Activated CD4-positive, alpha-beta T cell treated with anti-CD3 and anti-CD28 coated beads for 36 hours (primary cell): ENCODE measurements at regions not wholly inside any gene's neighbourhood (a gene's known extent, or its start where the extent isn't known, plus 50 kb on each side); places are given as distances from the start of the nearest gene placed in this dataset.
"Not testable (repeated sequence)": the region's sequence is repeated elsewhere in the genome, so short reads cannot be mapped to it uniquely, and the experiment has no call there.

Source experiments
- ATAC-seq: fragments of 200-7000 bp; cut with Tn5 transposase; one replicate; pipeline ENCODE4 v1.10.0; 2021; ENCODE audit warnings: mild to moderate bottlenecking, moderate library complexity
- CTCF ChIA-PET: fragments of 350-600 bp; sonication (Branson Sonifier 250); formaldehyde crosslinking; loops from one replicate; lab custom pipeline; 2021; ENCODE audit warnings: antibody characterized with exemption; lab: Charles Lee
- POLR2A ChIA-PET: fragments of 350-600 bp; sonication (Branson Sonifier 250); formaldehyde crosslinking; loops from one replicate; lab custom pipeline; 2021; ENCODE audit warnings: antibody characterized with exemption, inconsistent platforms; lab: Charles Lee
- DNase-seq: peaks from one replicate; pipeline ENCODE4 v3.0.0-alpha.2; 2020
- H3K27ac Mint-ChIP-seq: one replicate; pipeline ENCODE4 v1.8.0; 2021; ENCODE audit warnings: mixed read lengths
- H3K27me3 Mint-ChIP-seq: one replicate; pipeline ENCODE4 v1.8.0; 2021; ENCODE audit warnings: mixed read lengths
- H3K36me3 Mint-ChIP-seq: one replicate; pipeline ENCODE4 v1.8.0; 2021; ENCODE audit warnings: low read depth, mixed read lengths
- H3K4me1 Mint-ChIP-seq: one replicate; pipeline ENCODE4 v1.8.0; 2021; ENCODE audit warnings: mixed read lengths
- H3K4me3 Mint-ChIP-seq: one replicate; pipeline ENCODE4 v1.8.0; 2021; ENCODE audit warnings: mild to moderate bottlenecking, moderate library complexity, mixed read lengths
- H3K9me3 Mint-ChIP-seq: one replicate; pipeline ENCODE4 v1.8.0; 2021; ENCODE audit warnings: low read depth, mixed read lengths
- intact Hi-C, 2 experiments: fragments of 100-400 bp; cut with DNase I in 1 of 2; cut with micrococcal nuclease in 1 of 2; formaldehyde crosslinking; loops; one replicate each; pipeline versions ENCODE4 v1.14.2 to v1.15.1; 2022 to 2024; cut with DNase I, micrococcal nuclease

GRCh38 chr5:84961193-84961592, 576.5 kb upstream of the EDIL3 start:
- no peaks in the 10 kb centered on the region for H3K4me1 Mint-ChIP-seq
- no peaks in the 10 kb centered on the region for H3K27me3 Mint-ChIP-seq
- DNase-seq (no peak), ATAC-seq (no peak)
- ChIA-PET POLR2A (no interaction called here), CTCF (no interaction called here)
- H3K36me3 Mint-ChIP-seq, result no peaks in the 10 kb centered on the region
- H3K4me3 Mint-ChIP-seq, result no peak overlapping the region
- no peaks in the 10 kb centered on the region for H3K9me3 Mint-ChIP-seq
- intact Hi-C loops, result no loop called here
- no peak overlapping the region for H3K27ac Mint-ChIP-seq

GRCh38 chr5:84961903-84962302, 577.2 kb upstream of the EDIL3 start:
- intact Hi-C loops, result no loop called here
- H3K4me1 Mint-ChIP-seq, result no peaks in the 10 kb centered on the region
- no peaks in the 10 kb centered on the region for H3K27me3 Mint-ChIP-seq
- CTCF ChIA-PET, result no interaction called here
- no peak overlapping the region for H3K4me3 Mint-ChIP-seq
- no peak for DNase-seq
- H3K36me3 Mint-ChIP-seq, result no peaks in the 10 kb centered on the region
- POLR2A ChIA-PET, result no interaction called here
- no peaks in the 10 kb centered on the region for H3K9me3 Mint-ChIP-seq
- ATAC-seq, result no peak
- H3K27ac Mint-ChIP-seq, result no peak overlapping the region

GRCh38 chr5:84983093-84983492, 598.4 kb upstream of the EDIL3 start:
- POLR2A ChIA-PET, result no interaction called here
- no peak for ATAC-seq
- H3K27me3 Mint-ChIP-seq, result no peaks in the 10 kb centered on the region
- CTCF ChIA-PET, result no interaction called here
- intact Hi-C loops, result no loop called here
- no peaks in the 10 kb centered on the region for H3K4me1 Mint-ChIP-seq
- H3K9me3 Mint-ChIP-seq, result peaks cover 1% of the 10 kb centered on the region
- H3K27ac Mint-ChIP-seq, result no peak overlapping the region
- H3K36me3 Mint-ChIP-seq, result no peaks in the 10 kb centered on the region
- no peak overlapping the region for H3K4me3 Mint-ChIP-seq
- DNase-seq, result no peak

DNA sequence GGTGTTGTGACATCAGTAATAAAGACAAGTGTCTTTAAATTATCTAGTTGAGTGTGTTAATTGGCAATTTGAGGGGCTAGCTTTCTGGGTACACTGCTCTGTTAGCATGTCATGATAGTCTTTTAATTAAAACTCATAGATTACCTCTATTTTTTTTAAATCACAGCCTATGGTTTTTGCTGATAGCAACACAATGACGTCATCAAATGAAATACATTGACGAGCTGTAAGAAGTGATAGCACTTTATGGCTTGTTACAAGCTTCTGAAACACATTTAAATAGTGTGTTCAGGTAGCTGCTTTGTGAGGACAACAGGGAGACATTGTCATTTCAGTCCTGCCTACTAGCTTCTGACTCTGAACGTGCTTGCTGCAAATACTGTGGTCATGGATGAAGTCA, 600.5 kb upstream of the EDIL3 start:
- intact Hi-C loops, result no loop called here
- no peaks in the 10 kb centered on the region for H3K9me3 Mint-ChIP-seq
- no peak for ATAC-seq
- no peaks in the 10 kb centered on the region for H3K36me3 Mint-ChIP-seq
- POLR2A ChIA-PET, result no interaction called here
- H3K4me3 Mint-ChIP-seq, result no peak overlapping the region
- no peaks in the 10 kb centered on the region for H3K4me1 Mint-ChIP-seq
- no peak for DNase-seq
- no peak overlapping the region for H3K27ac Mint-ChIP-seq
- H3K27me3 Mint-ChIP-seq, result no peaks in the 10 kb centered on the region
- CTCF ChIA-PET, result no interaction called here

- no peak overlapping the region for H3K4me3 Mint-ChIP-seq
- no peaks in the 10 kb centered on the region for H3K9me3 Mint-ChIP-seq
- H3K4me1 Mint-ChIP-seq, result no peaks in the 10 kb centered on the region
- DNase-seq (no peak), ATAC-seq (no peak)
- H3K27me3 Mint-ChIP-seq, result no peaks in the 10 kb centered on the region
- ChIA-PET CTCF (no interaction called here), POLR2A (no interaction called here)
- H3K27ac Mint-ChIP-seq, result no peak overlapping the region
- intact Hi-C loops, result no loop called here
- H3K36me3 Mint-ChIP-seq, result no peaks in the 10 kb centered on the region
Measured at GRCh38 chr5:84986688-84987087, 602.0 kb upstream of the EDIL3 start.

DNA sequence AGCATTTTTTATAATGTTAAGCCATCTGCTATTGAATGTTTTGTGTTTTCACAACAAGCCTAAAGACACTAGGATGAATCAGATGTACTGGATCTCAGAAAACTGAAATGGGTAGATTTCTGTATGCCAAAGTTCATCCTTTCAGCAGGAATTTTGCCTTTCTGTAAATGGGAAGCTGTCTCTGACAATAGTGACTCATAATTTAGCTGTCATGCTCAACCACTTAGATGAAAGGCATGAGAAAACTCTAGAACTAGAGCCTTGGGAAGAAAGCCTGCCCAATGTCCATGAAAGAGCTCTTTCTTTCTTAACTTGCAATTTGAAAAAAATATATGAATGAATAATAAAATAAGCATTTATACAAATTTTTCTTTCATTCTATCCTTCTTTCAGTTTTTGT, 616.0 kb upstream of the EDIL3 start:
- POLR2A ChIA-PET, result no interaction called here
- H3K36me3 Mint-ChIP-seq, result no peaks in the 10 kb centered on the region

DNA sequence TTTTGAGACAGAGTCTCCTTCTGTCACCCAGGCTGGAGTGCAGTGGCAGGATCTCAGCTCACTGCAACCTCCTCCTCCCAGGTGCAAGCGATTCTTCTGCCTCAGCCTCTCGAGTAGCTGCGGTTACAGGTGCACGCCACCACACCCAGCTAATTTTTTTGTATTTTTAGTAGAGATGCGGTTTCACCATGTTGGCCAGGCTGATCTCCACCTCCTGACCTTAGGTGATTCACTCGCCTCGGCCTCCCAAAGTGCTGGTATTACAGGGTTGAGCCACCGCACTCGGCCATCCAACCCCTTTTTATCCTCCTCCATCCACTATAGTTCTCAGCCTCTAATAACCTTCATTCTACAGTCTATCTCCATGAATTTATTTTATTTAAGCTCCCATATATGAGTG, 617.3 kb upstream of the EDIL3 start:
- H3K4me1 Mint-ChIP-seq, H3K9me3 Mint-ChIP-seq, POLR2A ChIA-PET, H3K4me3 Mint-ChIP-seq, H3K27ac Mint-ChIP-seq, intact Hi-C loops, DNase-seq, H3K36me3 Mint-ChIP-seq, ATAC-seq, H3K27me3 Mint-ChIP-seq: not testable (repeated sequence)
- CTCF ChIA-PET, result interaction anchor here (0.6 kb wide), 1 partner anchor 10 kb away, joined by 3 read pairs; no protein-coding TSS in a partner anchor

More for the DNA sequence above, 616.0 kb upstream of the EDIL3 start:
- Mint-ChIP-seq H3K4me3 (no peak overlapping the region), H3K9me3 (peaks cover 3% of the 10 kb centered on the region), H3K4me1 (no peaks in the 10 kb centered on the region), H3K27ac (no peak overlapping the region), H3K27me3 (no peaks in the 10 kb centered on the region)
- no peak for DNase-seq
- ATAC-seq, result no peak
- CTCF ChIA-PET, result no interaction called here
- intact Hi-C loops, result no loop called here

DNA sequence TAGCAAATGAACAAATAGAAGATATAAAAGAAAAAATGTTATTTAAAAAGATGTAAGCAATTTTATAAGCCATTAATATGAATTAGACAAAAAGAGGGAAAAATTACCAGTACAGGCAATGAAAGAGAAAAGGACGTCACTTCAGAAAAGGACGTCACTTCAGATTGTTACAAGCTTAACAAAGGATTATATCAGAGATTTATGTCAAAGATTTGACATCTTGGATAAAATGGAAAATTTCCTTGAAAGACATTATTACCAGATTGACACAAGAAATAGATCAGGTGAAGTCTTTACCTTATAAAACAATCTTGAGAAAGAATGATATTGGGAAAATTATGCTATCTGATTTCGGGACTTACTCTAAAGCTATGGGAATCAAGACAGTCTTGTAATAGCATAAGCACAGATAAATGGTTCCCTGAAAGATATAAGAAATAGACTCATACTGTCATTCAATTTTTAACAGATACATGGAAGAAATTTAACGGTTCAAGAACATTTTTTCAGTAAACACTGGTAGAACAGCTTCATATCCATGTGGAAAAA, 625.4 kb upstream of the EDIL3 start:
- no peak for ATAC-seq

GRCh38 chr5:85017261-85017660, 632.6 kb upstream of the EDIL3 start:
- ChIA-PET CTCF (no interaction called here), POLR2A (no interaction called here)
- Mint-ChIP-seq H3K9me3 (peaks cover 7% of the 10 kb centered on the region), H3K36me3 (no peaks in the 10 kb centered on the region), H3K4me3 (no peak overlapping the region), H3K4me1 (no peaks in the 10 kb centered on the region), H3K27me3 (no peaks in the 10 kb centered on the region), H3K27ac (no peak overlapping the region)
- intact Hi-C loops, result no loop called here
- no peak for DNase-seq
- no peak for ATAC-seq

More for the DNA sequence above, 625.4 kb upstream of the EDIL3 start:
- Mint-ChIP-seq H3K4me1 (no peaks in the 10 kb centered on the region), H3K27me3 (no peaks in the 10 kb centered on the region), H3K9me3 (peaks cover 1% of the 10 kb centered on the region), H3K4me3 (no peak overlapping the region), H3K27ac (no peak overlapping the region), H3K36me3 (no peaks in the 10 kb centered on the region)
- DNase-seq, result no peak
- POLR2A ChIA-PET, result no interaction called here
- intact Hi-C loops, result no loop called here
- CTCF ChIA-PET, result no interaction called here

DNA sequence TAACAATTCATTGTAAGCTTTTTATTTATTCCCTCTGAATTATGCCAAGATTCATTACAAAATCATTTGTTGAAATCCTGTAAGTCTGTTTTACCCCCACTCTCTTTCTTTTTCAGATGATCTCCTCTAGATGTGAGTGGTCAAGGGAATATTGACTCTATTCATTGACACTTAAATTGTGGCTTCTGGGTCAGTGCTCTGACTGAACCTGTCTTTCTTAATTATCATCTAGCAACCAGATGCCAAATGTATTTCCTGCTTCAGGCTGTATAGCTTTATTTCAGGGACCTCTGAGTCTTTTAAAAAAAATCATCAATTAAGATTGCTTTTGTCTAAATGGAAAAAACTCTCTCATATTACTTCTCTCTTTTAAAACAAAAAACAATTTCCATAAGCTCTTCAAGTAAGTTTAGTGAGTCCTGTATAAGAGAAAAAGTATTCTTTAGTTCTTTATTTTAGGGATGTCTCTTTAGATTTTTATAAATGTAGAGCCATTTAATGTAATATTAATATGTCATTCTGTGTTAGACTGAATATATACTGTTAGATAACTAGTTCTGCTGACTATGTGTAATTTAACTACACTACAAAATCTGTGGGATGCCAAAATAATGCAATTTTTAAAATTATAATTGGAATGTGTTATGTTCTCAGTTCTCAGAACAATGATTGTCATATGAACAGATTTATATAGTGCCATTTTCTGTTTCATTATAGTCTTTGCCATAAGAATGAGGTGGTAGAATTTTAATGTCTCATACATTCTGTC, 645.8 kb upstream of the EDIL3 start:
- Mint-ChIP-seq H3K27ac (no peak overlapping the region), H3K9me3 (no peaks in the 10 kb centered on the region), H3K4me1 (no peaks in the 10 kb centered on the region), H3K27me3 (no peaks in the 10 kb centered on the region), H3K4me3 (no peak overlapping the region), H3K36me3 (no peaks in the 10 kb centered on the region)
- POLR2A ChIA-PET, result no interaction called here
- DNase-seq (no peak), ATAC-seq (no peak)
- intact Hi-C loops, result no loop called here
- CTCF ChIA-PET, result no interaction called here

DNA sequence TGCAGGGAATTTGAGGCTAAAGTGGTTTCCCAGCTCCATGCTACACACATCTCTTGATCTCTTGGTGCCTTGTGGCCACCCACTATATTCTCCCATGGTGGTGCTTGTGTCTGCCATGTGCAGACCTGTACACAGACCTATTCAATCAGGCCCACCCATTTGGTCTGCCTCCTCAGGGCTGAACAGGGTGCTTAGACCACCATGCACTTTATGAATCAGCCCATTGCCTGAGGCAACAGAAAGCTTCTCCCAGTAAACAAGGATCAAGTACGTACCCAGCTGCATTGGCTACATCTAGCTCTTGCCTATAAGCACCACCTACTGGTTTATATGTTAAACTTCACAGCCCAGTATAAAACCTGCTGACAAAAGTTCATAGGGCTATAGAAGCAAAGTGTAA, 664.3 kb upstream of the EDIL3 start:
- POLR2A ChIA-PET, result no interaction called here
- Mint-ChIP-seq H3K36me3 (no peaks in the 10 kb centered on the region), H3K27ac (no peak overlapping the region), H3K9me3 (peaks cover 1% of the 10 kb centered on the region), H3K4me3 (no peak overlapping the region), H3K4me1 (no peaks in the 10 kb centered on the region), H3K27me3 (no peaks in the 10 kb centered on the region)
- intact Hi-C loops, result loop anchor here in 1 of 2 experiments (10.0 kb wide), 2 partner anchors 774 to 1334 kb away; no protein-coding TSS in a partner anchor
- ATAC-seq, result no peak
- no peak for DNase-seq
- CTCF ChIA-PET, result interaction anchor here (1.0 kb wide), 1 partner anchor 9 kb away, joined by 3 read pairs; no protein-coding TSS in a partner anchor

GRCh38 chr5:85052826-85053225, 668.1 kb upstream of the EDIL3 start:
- Mint-ChIP-seq H3K36me3 (no peaks in the 10 kb centered on the region), H3K27me3 (no peaks in the 10 kb centered on the region), H3K4me3 (no peak overlapping the region), H3K27ac (no peak overlapping the region), H3K4me1 (no peaks in the 10 kb centered on the region), H3K9me3 (no peaks in the 10 kb centered on the region)
- intact Hi-C loops, result no loop called here
- ATAC-seq (no peak), DNase-seq (no peak)
- CTCF ChIA-PET, result no interaction called here
- POLR2A ChIA-PET, result no interaction called here
